Suprapubic skin (tissue), 3 donors: ENCODE measurements at regions not wholly inside any gene's neighbourhood (a gene's known extent, or its start where the extent isn't known, plus 50 kb on each side); places are given as distances from the start of the nearest gene placed in this dataset.

ENCODE experiments used
- CTCF ChIP-seq, 2 donors: fragments of 200-600 bp in 1 of 2; fragments of 450-650 bp in 1 of 2; sonication (generic) in 1 of 2; IDR thresholded peaks; one replicate each; pipeline ENCODE4 v1.5.1; 2016 to 2019; ENCODE audit warnings: antibody characterized with exemption in 2 of 2, mild to moderate bottlenecking in 1 of 2, moderate library complexity in 1 of 2
- EP300 ChIP-seq: sonication (generic); formaldehyde crosslinking; IDR thresholded peaks from one replicate; pipeline ENCODE4 v1.6.1; 2017; ENCODE audit warnings: antibody characterized with exemption
- POLR2A ChIP-seq, 2 donors: fragments of 450-650 bp; IDR thresholded peaks; one replicate each; pipeline ENCODE4 v1.6.1; 2017; ENCODE audit warnings: antibody characterized with exemption in 2 of 2, mild to moderate bottlenecking in 2 of 2, moderate library complexity in 2 of 2

DNA sequence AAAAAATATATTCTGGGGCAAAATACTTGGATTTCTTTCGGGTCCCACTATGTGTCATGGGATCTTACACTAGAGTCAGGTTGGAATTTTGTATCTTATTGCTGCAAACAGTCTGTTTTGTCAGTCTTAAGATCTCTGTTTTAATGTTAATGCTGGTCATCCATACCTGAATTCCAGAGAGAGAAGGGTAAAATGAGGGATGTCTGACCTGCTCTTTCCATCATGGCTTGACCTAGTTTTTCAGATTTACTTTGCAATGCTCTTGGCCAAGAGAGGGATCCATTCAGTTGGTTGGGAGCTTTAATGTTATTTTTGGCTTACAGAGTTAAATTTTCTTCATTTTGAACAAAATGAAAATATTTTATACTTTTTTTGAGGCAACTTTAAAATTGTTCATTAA, 117.2 kb downstream of the CASP12 start:
- TF ChIP-seq POLR2A (IDR thresholded peaks at IDR 0.05), result no peak
- TF ChIP-seq CTCF (IDR thresholded peaks at IDR 0.05), result no peak
- TF ChIP-seq EP300, result no peak
